ENCODE measurements at regions not wholly inside any gene's neighbourhood (a gene's known extent, or its start where the extent isn't known, plus 50 kb on each side); places are given as distances from the start of the nearest gene placed in this dataset.

- TF ChIP-seq POLR2A (IDR thresholded peaks at IDR 0.05) (no peak), CTCF (IDR thresholded peaks at IDR 0.05 in 4 of 5, conservative IDR thresholded peaks at IDR 0.05 in 1 of 5) (no peak)
These were observed 73.8 kb upstream of the DCLK2 start for GRCh38 chr4:150004481-150004880.

Data from gastrocnemius medialis (tissue), 4 donors.